Activated T-helper 2 cell treated with anti-CD3 and anti-CD28 coated beads, Interferon-gamma antibody, Interleukin-2, Interleukin-4, amounts not matched to agents 10 μg/mL and 5 μg/mL and 100 μg/mL, durations not matched to agents 14 hours and 24 hours and 36 hours (primary cell): ENCODE measurements at regions not wholly inside any gene's neighbourhood (a gene's known extent, or its start where the extent isn't known, plus 50 kb on each side); places are given as distances from the start of the nearest gene placed in this dataset.

Experiments
- DNase-seq: peaks from one replicate; pipeline ENCODE4 v3.0.0; 2021; ENCODE audit warnings: low spot score
- H3K27ac Mint-ChIP-seq: one replicate; pipeline ENCODE4 v1.8.0; 2021; ENCODE audit warnings: mixed read lengths
- H3K27me3 Mint-ChIP-seq: one replicate; pipeline ENCODE4 v1.8.0; 2021; ENCODE audit warnings: low read depth, mixed read lengths
- H3K36me3 Mint-ChIP-seq: one replicate; pipeline ENCODE4 v1.8.0; 2021; ENCODE audit warnings: low read depth, mixed read lengths
- H3K4me1 Mint-ChIP-seq: one replicate; pipeline ENCODE4 v1.8.0; 2021; ENCODE audit warnings: low read depth, mixed read lengths
- H3K4me3 Mint-ChIP-seq: one replicate; pipeline ENCODE4 v1.8.0; 2021; ENCODE audit warnings: low read depth, mild to moderate bottlenecking, moderate library complexity, mixed read lengths
- H3K9me3 Mint-ChIP-seq: one replicate; pipeline ENCODE4 v1.8.0; 2021; ENCODE audit warnings: mixed read lengths
- intact Hi-C: fragments of 100-400 bp; cut with micrococcal nuclease; formaldehyde crosslinking; loops from one replicate; pipeline ENCODE4 v1.15.1; 2023

DNA sequence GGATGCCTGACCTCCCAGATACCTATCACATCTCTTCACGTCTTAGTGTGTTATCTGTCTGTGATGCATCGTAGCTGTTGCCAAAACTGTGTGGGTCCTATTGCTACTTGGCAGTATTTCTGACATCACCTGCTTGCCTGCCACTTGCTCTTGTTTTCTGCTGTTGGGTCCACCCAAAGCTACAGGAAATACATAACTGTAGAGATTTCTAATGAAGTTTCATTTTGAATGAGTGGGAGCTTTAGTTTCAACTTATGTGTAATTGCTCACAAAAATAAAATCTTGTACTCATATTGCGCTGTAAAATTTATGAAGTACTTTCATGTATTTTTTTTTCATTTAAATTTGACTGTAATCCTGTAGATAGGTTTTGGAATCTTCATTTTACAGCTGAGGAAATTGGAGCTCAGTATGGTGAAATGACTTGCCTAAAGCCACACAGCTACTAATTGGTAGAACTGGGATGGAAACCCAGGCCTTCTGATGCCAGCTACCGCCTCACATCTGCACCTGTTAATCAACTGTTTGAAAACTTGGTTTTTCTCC is 113.6 kb upstream of the MAN1A1 start:
- intact Hi-C loops = loop anchor here (1.0 to 5.0 kb wide), 6 partner anchors 16 to 526 kb away; partner anchors contain the start of gene MCM9
- Mint-ChIP-seq H3K4me3 (peak overlapping the region; percentile 11), H3K36me3 (peaks cover 66% of the 10 kb centered on the region), H3K4me1 (peaks cover 65% of the 10 kb centered on the region), H3K27ac (peak overlapping the region; percentile 84), H3K9me3 (peaks cover 40% of the 10 kb centered on the region), H3K27me3 (no peaks in the 10 kb centered on the region)
- DNase-seq = peak; percentile 37

DNA sequence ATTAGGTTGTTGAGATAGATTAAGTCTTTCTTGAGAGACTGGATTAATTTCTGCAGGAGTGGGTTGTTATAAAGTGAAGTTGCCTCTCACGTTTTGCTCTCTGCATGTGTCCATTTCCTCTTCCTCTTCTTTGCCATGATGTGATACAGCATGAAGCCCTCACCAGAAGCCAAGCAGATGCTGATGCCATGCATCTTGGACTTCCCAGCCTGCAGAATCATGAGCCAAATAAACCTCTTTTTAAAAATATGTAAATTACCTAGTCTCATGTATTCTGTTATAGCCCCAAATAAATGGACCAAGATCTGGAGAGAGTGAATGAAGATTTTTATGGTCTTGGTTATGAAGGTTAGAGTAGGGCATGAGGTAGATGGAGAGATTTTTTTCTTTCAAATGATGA is 111.6 kb upstream of the MAN1A1 start:
- no peak overlapping the region for H3K27ac Mint-ChIP-seq
- no peak overlapping the region for H3K4me3 Mint-ChIP-seq
- H3K27me3 Mint-ChIP-seq = no peaks in the 10 kb centered on the region
- intact Hi-C loops = loop anchor here (5.0 kb wide), 2 partner anchors 149 to 524 kb away; partner anchors contain the start of gene MCM9
- peaks cover 55% of the 10 kb centered on the region for H3K4me1 Mint-ChIP-seq
- peaks cover 47% of the 10 kb centered on the region for H3K9me3 Mint-ChIP-seq
- DNase-seq = no peak
- peaks cover 62% of the 10 kb centered on the region for H3K36me3 Mint-ChIP-seq

DNA sequence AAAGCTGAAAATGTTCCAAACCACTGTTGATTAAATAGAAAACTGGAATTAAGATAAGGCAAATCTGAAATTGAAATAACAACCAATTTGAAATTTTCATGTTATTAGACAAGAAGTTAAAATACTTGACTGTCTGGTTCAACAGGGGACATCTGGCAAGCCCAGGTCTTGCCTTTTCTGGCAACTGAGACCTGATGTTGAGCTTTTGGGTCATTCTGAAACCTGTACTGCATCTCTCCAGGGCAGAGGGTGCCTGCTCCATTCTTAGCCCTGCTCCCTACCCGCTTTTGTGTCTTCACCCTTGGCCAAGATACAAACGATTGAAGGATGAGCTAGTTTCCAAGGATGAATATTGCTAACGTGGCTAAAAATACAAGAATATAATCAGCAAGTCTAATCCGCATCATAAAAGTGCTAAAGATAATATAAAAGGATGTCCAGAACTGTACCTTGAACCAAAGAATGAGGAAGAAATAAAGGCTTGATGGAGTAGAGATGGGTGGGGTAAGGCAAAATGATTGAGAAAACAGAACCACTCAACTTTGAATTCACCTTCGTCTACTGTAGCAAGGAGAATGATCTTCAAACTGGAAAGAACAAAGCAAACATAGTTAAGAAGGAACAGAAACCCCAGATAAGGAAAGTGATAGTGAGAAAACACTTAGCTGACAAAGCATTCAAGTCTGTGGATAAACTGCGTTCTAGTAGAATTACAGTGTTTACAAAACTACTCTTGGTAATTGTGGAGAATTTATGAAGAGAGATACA is 109.8 kb upstream of the MAN1A1 start:
- H3K4me3 Mint-ChIP-seq = no peak overlapping the region
- H3K4me1 Mint-ChIP-seq = peaks cover 53% of the 10 kb centered on the region
- no peak overlapping the region for H3K27ac Mint-ChIP-seq

DNA sequence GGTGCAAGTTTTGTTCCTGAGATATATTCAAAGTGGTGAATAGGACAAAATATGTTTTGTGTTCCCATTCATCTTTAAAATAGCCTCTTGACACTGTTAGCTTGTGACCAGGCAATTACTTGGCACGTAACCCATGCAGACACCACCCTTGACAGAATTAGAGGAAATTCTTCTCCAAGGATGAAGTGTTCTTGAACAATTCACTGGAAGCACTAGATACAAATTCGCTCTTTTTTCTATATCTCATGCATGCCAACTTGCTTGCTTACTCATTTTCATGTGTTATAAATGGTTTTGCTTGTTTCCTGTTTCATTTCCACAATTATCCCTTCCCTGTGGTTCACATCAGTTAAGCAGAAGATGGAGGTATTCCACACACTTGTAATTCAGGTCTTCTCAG is 105.2 kb upstream of the MAN1A1 start:
- peaks cover 26% of the 10 kb centered on the region for H3K9me3 Mint-ChIP-seq
- no peak overlapping the region for H3K4me3 Mint-ChIP-seq
- intact Hi-C loops = no loop called here
- no peak overlapping the region for H3K27ac Mint-ChIP-seq
- DNase-seq = no peak
- H3K27me3 Mint-ChIP-seq = peaks cover 7% of the 10 kb centered on the region
- H3K4me1 Mint-ChIP-seq = peaks cover 29% of the 10 kb centered on the region
- peaks cover 18% of the 10 kb centered on the region for H3K36me3 Mint-ChIP-seq

More for the DNA sequence above, 109.8 kb upstream of the MAN1A1 start:
- intact Hi-C loops = no loop called here
- no peak for DNase-seq
- peaks cover 49% of the 10 kb centered on the region for H3K36me3 Mint-ChIP-seq
- peaks cover 3% of the 10 kb centered on the region for H3K27me3 Mint-ChIP-seq
- peaks cover 38% of the 10 kb centered on the region for H3K9me3 Mint-ChIP-seq

DNA sequence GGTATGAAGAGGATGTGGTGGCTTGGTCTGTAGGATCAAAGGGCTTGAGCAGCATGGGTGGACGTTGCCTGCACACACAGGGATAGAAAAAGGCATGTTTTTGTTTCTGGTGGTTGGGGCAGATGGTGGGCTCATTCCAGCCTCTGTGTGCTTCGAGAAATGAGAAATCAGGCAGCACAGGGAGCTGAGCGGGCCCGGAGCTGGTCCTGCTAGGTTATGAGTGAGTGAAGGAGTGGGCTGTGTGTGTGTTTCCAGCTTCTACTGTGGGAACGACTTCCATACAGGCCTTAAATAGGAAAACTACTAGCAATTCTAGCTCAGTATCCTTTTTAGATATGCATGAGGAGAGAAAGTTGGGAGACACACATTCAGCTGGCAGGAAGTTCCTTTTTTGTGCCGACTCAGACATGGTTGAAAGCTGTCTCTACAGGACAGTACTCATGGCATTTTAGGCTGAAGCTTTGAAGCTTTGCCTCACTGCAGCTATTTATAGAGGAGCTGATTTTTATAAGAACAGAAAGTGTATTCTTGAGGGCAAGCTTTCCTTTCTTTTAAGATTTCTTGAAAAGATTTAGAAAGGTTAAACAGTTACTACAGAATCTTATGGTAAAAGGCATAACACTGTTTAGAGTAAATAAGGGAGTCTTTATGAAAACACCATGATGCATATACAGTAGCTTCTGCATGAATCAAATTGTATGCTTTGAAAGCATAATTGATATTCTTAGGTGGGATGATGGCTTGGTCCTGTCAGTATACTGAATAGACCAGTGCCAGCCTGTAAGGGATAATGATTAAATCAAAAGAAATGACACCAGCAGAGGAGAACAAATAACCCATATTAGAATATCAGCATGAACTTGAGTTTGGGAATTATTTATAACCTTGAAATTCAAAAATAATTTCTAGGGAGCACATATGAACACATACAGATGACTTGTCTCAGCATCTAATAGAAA is 104.0 kb upstream of the MAN1A1 start:
- H3K9me3 Mint-ChIP-seq = peaks cover 17% of the 10 kb centered on the region
- intact Hi-C loops = no loop called here
- H3K27me3 Mint-ChIP-seq = peaks cover 7% of the 10 kb centered on the region
- peaks cover 8% of the 10 kb centered on the region for H3K36me3 Mint-ChIP-seq
- DNase-seq = no peak
- no peak overlapping the region for H3K4me3 Mint-ChIP-seq
- H3K4me1 Mint-ChIP-seq = peaks cover 28% of the 10 kb centered on the region
- no peak overlapping the region for H3K27ac Mint-ChIP-seq

DNA sequence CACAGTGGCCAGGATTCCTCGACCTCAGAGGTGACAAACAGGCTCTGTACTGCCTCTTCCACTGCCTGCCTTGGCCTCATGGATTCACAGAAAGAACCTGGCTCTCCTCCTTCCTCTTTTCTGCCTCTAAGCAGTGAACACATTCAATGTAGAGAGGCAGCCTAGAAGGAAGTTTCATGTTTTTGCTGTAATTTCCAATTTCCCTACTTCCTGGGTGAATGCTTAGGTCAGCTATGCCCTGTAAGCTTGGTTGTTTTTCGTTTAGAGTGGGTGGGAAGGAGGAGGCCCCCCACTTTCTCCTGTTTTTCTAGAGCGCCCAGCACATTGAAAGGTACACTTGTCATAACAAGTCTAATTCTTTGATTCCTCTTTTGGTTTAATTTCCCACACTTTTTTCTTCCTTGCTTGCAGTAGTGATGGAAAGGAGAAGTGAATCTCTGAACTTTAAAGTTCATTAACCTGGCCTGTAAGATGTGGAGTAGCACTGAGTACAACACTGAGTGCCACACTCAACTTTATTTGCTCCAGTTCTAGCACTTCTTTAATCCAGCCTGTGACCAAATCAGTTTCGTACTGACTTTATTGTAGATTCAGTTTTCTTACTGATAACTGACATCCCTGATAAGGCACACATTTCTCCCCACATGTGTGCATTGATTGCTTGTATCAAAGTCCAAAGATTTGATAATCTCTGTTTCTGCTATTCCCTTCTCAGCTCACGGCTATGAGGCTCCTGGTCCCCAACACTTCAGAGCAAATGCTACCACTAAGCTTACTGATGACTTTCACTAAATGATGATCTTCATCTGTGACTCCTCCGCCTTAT is 100.0 kb upstream of the MAN1A1 start:
- Mint-ChIP-seq H3K4me1 (peaks cover 40% of the 10 kb centered on the region), H3K4me3 (no peak overlapping the region), H3K27me3 (peaks cover 4% of the 10 kb centered on the region), H3K27ac (no peak overlapping the region), H3K36me3 (peaks cover 6% of the 10 kb centered on the region), H3K9me3 (peaks cover 10% of the 10 kb centered on the region)
- DNase-seq = no peak
- intact Hi-C loops = no loop called here

DNA sequence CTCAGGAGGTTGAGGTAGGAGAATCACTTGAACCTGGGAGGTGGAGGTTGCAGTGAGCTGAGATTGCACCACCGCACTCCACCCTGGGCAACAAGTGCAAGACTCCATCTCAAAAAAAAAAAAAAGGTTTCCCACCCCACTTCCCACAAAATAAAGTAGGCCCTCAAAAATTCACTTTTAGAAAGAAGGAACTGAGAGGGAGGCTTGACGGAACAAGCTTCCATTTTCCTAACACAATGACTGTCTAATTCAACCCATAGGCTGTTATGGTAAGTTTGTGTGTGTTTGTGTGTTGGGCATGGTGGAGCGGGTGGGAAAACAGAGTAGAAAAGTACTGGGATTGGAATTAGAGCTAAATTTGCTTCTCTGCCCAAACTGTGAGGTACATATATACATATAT is 98.4 kb upstream of the MAN1A1 start:
- peaks cover 19% of the 10 kb centered on the region for H3K36me3 Mint-ChIP-seq
- no peak overlapping the region for H3K4me3 Mint-ChIP-seq
- no peak for DNase-seq
- intact Hi-C loops = loop anchor here (2.0 kb wide), 1 partner anchor 15 kb away; no protein-coding TSS in a partner anchor
- no peak overlapping the region for H3K27ac Mint-ChIP-seq
- peaks cover 18% of the 10 kb centered on the region for H3K9me3 Mint-ChIP-seq
- peaks cover 48% of the 10 kb centered on the region for H3K4me1 Mint-ChIP-seq
- H3K27me3 Mint-ChIP-seq = peaks cover 2% of the 10 kb centered on the region

DNA sequence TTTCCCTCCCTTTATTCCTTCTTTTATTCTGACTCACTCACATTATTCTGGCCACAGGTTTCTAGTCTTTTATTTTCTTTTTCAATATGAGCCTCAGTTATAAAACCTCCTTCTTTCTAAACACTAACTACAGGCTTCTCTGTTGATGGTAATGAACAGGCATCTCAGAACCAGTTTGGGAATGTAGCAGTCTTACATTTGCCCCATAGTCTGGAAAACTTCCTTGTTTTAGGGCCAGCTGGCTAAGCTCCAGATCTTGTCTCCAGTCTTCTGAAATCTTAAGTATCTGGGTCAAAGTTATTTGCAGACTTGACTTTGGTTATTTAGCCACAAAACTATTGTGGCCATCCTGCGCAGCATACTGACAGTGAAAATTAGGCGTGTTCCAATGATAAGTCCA is 97.0 kb upstream of the MAN1A1 start:
- no peak for DNase-seq
- H3K27ac Mint-ChIP-seq = peak overlapping the region; percentile 5
- peaks cover 2% of the 10 kb centered on the region for H3K27me3 Mint-ChIP-seq
- peaks cover 24% of the 10 kb centered on the region for H3K36me3 Mint-ChIP-seq
- peaks cover 21% of the 10 kb centered on the region for H3K9me3 Mint-ChIP-seq
- H3K4me3 Mint-ChIP-seq = no peak overlapping the region
- intact Hi-C loops = loop anchor here (2.0 kb wide), 1 partner anchor 16 kb away; no protein-coding TSS in a partner anchor
- H3K4me1 Mint-ChIP-seq = peaks cover 49% of the 10 kb centered on the region

DNA sequence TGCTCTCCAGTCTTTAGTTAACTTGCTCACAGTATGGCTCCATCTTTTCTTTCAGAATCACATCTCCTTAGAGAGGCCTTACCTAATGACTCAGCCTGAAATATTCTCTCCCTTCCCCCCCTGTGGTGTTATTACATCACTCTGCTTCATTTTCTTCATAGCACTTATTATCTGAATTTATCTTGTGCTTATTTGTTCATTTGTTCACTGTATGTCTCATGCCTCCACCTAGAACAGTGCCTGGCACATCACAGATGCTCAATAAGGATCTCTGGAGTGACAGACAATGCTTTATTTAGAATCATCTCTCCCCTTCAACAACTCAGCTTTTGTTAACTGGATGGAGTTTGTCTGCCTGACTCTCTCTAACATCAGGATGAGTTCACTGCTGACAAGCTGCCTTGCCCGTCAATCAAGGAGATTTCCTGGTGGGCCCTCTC is 96.6 kb upstream of the MAN1A1 start:
- Mint-ChIP-seq H3K9me3 (peaks cover 22% of the 10 kb centered on the region), H3K4me3 (no peak overlapping the region), H3K36me3 (peaks cover 24% of the 10 kb centered on the region), H3K4me1 (peaks cover 49% of the 10 kb centered on the region), H3K27me3 (peaks cover 2% of the 10 kb centered on the region), H3K27ac (peak overlapping the region; percentile 5)
- no peak for DNase-seq
- intact Hi-C loops = loop anchor here (2.0 kb wide), 1 partner anchor 17 kb away; no protein-coding TSS in a partner anchor

DNA sequence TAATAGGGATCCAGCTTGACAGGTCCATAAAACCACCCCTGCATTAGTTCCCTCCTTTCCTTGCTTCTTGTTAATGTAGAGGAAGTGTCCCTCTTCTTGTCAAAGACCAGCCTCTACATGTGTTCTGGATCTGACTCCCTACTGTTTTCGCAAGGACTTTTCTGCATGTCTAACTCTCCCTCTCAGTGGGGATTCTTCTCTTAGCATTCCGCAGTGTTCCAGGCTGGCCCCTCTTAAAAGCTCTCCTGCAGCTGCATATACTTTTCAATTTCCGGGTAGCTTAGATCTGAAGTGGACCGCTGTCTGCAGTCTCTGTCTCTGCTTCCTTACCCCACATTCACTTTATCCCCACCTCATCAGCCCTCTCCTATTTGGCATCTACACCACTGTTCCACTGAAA is 96.1 kb upstream of the MAN1A1 start:
- no peak for DNase-seq
- Mint-ChIP-seq H3K9me3 (peaks cover 22% of the 10 kb centered on the region), H3K27me3 (no peaks in the 10 kb centered on the region), H3K36me3 (peaks cover 24% of the 10 kb centered on the region), H3K4me3 (no peak overlapping the region), H3K27ac (no peak overlapping the region), H3K4me1 (peaks cover 49% of the 10 kb centered on the region)
- intact Hi-C loops = loop anchor here (2.0 kb wide), 1 partner anchor 17 kb away; no protein-coding TSS in a partner anchor

DNA sequence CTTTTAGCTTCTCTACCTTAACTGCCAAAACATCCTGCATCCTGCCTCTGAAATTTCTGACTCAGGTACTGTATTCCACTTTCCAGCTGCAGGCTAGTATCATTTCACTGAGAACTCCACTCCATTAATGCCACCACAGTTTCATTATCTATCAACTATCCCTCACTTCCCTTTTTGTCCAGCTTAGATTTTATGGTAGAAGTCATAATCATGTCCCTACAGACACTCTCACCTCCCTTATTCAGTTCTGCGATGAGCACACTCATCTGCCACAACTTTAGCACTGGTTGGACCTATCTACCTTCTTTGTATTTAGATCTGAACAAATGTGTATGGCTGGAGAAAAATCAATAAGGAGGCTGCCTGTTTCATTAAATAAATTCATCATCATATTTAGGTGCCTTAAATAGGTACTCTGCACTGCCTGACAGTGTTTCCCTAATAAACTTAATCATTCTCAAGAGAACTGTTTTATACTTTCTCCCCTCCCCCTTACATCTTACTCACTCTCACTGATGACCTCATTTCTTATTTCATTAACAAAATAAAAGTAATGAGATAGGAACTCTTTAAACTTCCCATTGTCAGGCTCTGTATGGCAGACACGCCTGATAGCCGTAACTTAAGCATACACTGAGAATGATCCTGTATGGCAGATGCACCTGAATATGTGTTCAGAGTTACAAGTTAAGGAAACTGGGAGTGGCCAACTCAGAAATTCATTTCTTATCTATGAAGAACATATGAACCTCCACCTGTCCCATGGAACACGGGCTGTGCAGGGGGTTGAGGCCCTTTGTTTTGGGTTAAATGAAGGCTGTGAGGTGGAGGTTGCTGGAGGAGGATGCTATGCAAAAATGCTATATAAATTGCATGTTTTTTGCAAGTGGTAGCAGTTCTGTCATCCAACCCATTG is 95.3 kb upstream of the MAN1A1 start:
- no peak overlapping the region for H3K27ac Mint-ChIP-seq
- peaks cover 22% of the 10 kb centered on the region for H3K9me3 Mint-ChIP-seq

More for the DNA sequence above, 95.3 kb upstream of the MAN1A1 start:
- Mint-ChIP-seq H3K36me3 (peaks cover 24% of the 10 kb centered on the region), H3K4me1 (peaks cover 47% of the 10 kb centered on the region), H3K27me3 (no peaks in the 10 kb centered on the region), H3K4me3 (no peak overlapping the region)
- no peak for DNase-seq
- intact Hi-C loops = no loop called here
